IMR-90 (cell line): ENCODE measurements at regions not wholly inside any gene's neighbourhood (a gene's known extent, or its start where the extent isn't known, plus 50 kb on each side); places are given as distances from the start of the nearest gene placed in this dataset.
"Not testable (repeated sequence)": the region's sequence is repeated elsewhere in the genome, so short reads cannot be mapped to it uniquely, and the experiment has no call there.

Source experiments
- ATAC-seq: fragments of 200-7000 bp; cut with Tn5 transposase; 2 replicates; pipeline ENCODE4 v1.9.1; 2020; ENCODE audit warnings: low read depth, mild to moderate bottlenecking, moderate library complexity
- BruUV-seq: library from RNA; stranded (reverse); fragments of 400-500 nt; replicated peaks from 2 replicates; lab custom pipeline; 2021; lab: Mats Ljungman, UMichigan
- CTCF ChIA-PET: fragments of 300-600 bp; formaldehyde crosslinking; extraction: SDS; loops from one replicate; lab custom pipeline; 2021; ENCODE audit warnings: antibody characterized with exemption; lab: Yijun Ruan, JAX
- POLR2A ChIA-PET: fragments of 300-600 bp; sonication (Branson Sonifier 250); formaldehyde crosslinking; loops from one replicate; lab custom pipeline; 2022; ENCODE audit warnings: antibody characterized with exemption; ENCODE audit not compliant: unreplicated experiment; lab: Charles Lee
- DNase-seq: peaks from one replicate; pipeline ENCODE4 v3.0.0; 2013
- H2AFZ ChIP-seq: replicated peaks from 2 replicates; pipeline ENCODE3; 2013; ENCODE audit warnings: low read length, mild to moderate bottlenecking; ENCODE audit not compliant: poor library complexity
- H2AK5ac ChIP-seq: 2 replicates; pipeline ENCODE4 v1.6.1; 2013; ENCODE audit warnings: low read depth, low read length, inconsistent platforms
- H2AK9ac ChIP-seq: replicated peaks from 2 replicates; pipeline ENCODE3; 2013; ENCODE audit warnings: mild to moderate bottlenecking, low read depth, low read length, moderate library complexity; ENCODE audit not compliant: poor library complexity
- H2BK120ac ChIP-seq: 2 replicates; pipeline ENCODE4 v1.6.1; 2013; ENCODE audit warnings: low read depth, low read length, inconsistent platforms
- H2BK15ac ChIP-seq: 3 replicates; pipeline ENCODE4 v1.6.1; 2013; ENCODE audit warnings: low read depth, low read length, inconsistent platforms
- H2BK20ac ChIP-seq: 2 replicates; pipeline ENCODE4 v1.6.1; 2013; ENCODE audit warnings: low read depth, mild to moderate bottlenecking, inconsistent platforms, low read length, moderate library complexity
- H2BK5ac ChIP-seq: 2 replicates; pipeline ENCODE4 v1.6.1; 2013; ENCODE audit warnings: mild to moderate bottlenecking, low read depth, low read length, inconsistent platforms; ENCODE audit not compliant: poor library complexity, severe bottlenecking
- H3K14ac ChIP-seq: replicated peaks from 2 replicates; pipeline ENCODE4 v1.6.1; 2013; ENCODE audit warnings: low read depth, low read length, inconsistent platforms
- H3K18ac ChIP-seq: 2 replicates; pipeline ENCODE4 v1.6.1; 2013; ENCODE audit warnings: low read depth, low read length, control low read depth
- H3K23ac ChIP-seq: 2 replicates; pipeline ENCODE4 v1.6.1; 2013; ENCODE audit warnings: low read depth, low read length, inconsistent platforms
- H3K27ac ChIP-seq: 2 replicates; pipeline ENCODE4 v1.5.1; 2013; ENCODE audit warnings: mild to moderate bottlenecking, control low read depth, low read length; ENCODE audit not compliant: insufficient read depth
- H3K27me3 ChIP-seq: 2 replicates; pipeline ENCODE4 v1.6.1; 2013; ENCODE audit warnings: low read length; ENCODE audit not compliant: control insufficient read depth, insufficient read depth
- H3K36me3 ChIP-seq: 2 replicates; pipeline ENCODE4 v1.6.1; 2013; ENCODE audit warnings: low read length, mixed read lengths; ENCODE audit not compliant: control insufficient read depth, insufficient read depth
- H3K4ac ChIP-seq: 2 replicates; pipeline ENCODE4 v1.6.1; 2013; ENCODE audit warnings: low read depth, low read length, inconsistent platforms
- H3K4me1 ChIP-seq: 2 replicates; pipeline ENCODE4 v1.6.1; 2013; ENCODE audit warnings: low read length, mixed read lengths; ENCODE audit not compliant: control insufficient read depth, insufficient read depth
- H3K4me2 ChIP-seq: 2 replicates; pipeline ENCODE4 v1.6.1; 2013; ENCODE audit warnings: low read depth, mild to moderate bottlenecking, control low read depth, low read length, moderate library complexity
- H3K4me3 ChIP-seq: 2 replicates; pipeline ENCODE4 v1.5.1; 2013; ENCODE audit warnings: low read depth, mild to moderate bottlenecking, control low read depth, low read length, moderate library complexity; ENCODE audit not compliant: insufficient read depth
- H3K56ac ChIP-seq: 2 replicates; pipeline ENCODE4 v1.6.1; 2013; ENCODE audit warnings: low read length, inconsistent platforms; ENCODE audit not compliant: insufficient read depth; ENCODE audit errors: extremely low read depth
- H3K79me1 ChIP-seq, 2 experiments: 2 replicates each; pipeline ENCODE4 v1.6.1; 2013; ENCODE audit warnings: low read length in 2 of 2, inconsistent platforms in 1 of 2, low read depth in 1 of 2
- H3K9ac ChIP-seq: 2 replicates; pipeline ENCODE4 v1.6.1; 2013; ENCODE audit warnings: low read depth, low read length, control low read depth
- H3K9me1 ChIP-seq: 2 replicates; pipeline ENCODE4 v1.6.1; 2013; ENCODE audit warnings: low read length, inconsistent platforms; ENCODE audit not compliant: insufficient read depth
- H3K9me3 ChIP-seq: 2 replicates; pipeline ENCODE4 v1.6.1; 2013; ENCODE audit warnings: low read length; ENCODE audit not compliant: control insufficient read depth, insufficient read depth
- H4K20me1 ChIP-seq: 2 replicates; pipeline ENCODE4 v1.6.1; 2013; ENCODE audit warnings: low read length, inconsistent platforms; ENCODE audit not compliant: insufficient read depth
- H4K5ac ChIP-seq: 2 replicates; pipeline ENCODE4 v1.6.1; 2013; ENCODE audit warnings: mild to moderate bottlenecking, low read depth, low read length, control low read depth
- H4K8ac ChIP-seq, 2 experiments: 2 replicates each; pipeline ENCODE4 v1.6.1; 2013; ENCODE audit warnings: low read depth in 2 of 2, low read length in 2 of 2, control low read depth in 1 of 2, inconsistent platforms in 1 of 2
- H4K91ac ChIP-seq: 2 replicates; pipeline ENCODE4 v1.6.1; 2013; ENCODE audit warnings: low read depth, low read length, inconsistent platforms; ENCODE audit not compliant: insufficient read depth
- MAFK ChIP-seq: IDR thresholded peaks from 2 replicates; pipeline ENCODE4 v1.6.1; 2012; ENCODE audit warnings: low read depth, low read length, improper control_type of control experiment
- WGBS, 2 experiments: methylation state at CpG; one replicate each; pipeline versions ENCODE4 v1.1.5 to v1.1.7; 2013; ENCODE audit warnings: missing lambda C conversion rate in 2 of 2; ENCODE audit not compliant: insufficient read length in 1 of 2; ENCODE audit errors: extremely low coverage in 2 of 2; 5-methylcytosine and 5-hydroxymethylcytosine counted together
- dilution Hi-C: fragments of 300-500 bp; cut with HindIII; formaldehyde crosslinking; loops from one replicate; pipeline ENCODE4 v1.14.3; 2018; ENCODE audit warnings: low sequenced_read_pairs; ENCODE audit not compliant: unreplicated experiment
- in situ Hi-C: fragments of 300-500 bp; cut with MboI; formaldehyde crosslinking; loops from 3 replicates; pipeline ENCODE4 v1.14.3; 2019; ENCODE audit warnings: low sequenced_read_pairs, inconsistent platforms, mixed read lengths
- intact Hi-C: fragments of 100-400 bp; cut with micrococcal nuclease; formaldehyde crosslinking; loops from 2 replicates; pipeline ENCODE4 v1.10.0; 2022
- TF ChIP-seq, protein P1 (sequence below): conservative IDR thresholded peaks from 2 replicates; pipeline ENCODE4 v1.5.1; 2012; ENCODE audit warnings: mild to moderate bottlenecking, low read depth, low read length, improper control_type of control experiment

- ChIA-PET CTCF (no interaction called here), POLR2A (no interaction called here)
- Histone ChIP-seq H3K9ac (no peak overlapping the region), H2BK15ac (no peak overlapping the region), H2BK5ac (no peak overlapping the region), H3K9me3 (peaks cover 8% of the 10 kb centered on the region; the same call in 1 of the 2 replicates), H3K4ac (no peak overlapping the region), H2BK20ac (no peak overlapping the region), H3K9me1 (no peaks in the 10 kb centered on the region), H2BK120ac (no peak overlapping the region), H3K23ac (no peak overlapping the region), H2AFZ (no peak overlapping the region), H3K56ac (no peak overlapping the region), H3K36me3 (no peaks in the 10 kb centered on the region), H4K5ac (no peak overlapping the region), H2AK5ac (no peak overlapping the region), H3K27me3 (no peaks in the 10 kb centered on the region), H3K4me1 (no peaks in the 10 kb centered on the region), H3K79me1 (no peaks in the 10 kb centered on the region), H4K91ac (no peak overlapping the region), H4K8ac (no peak overlapping the region), H3K27ac (no peak overlapping the region), H3K4me3 (no peak overlapping the region), H3K14ac (no peak overlapping the region), H3K18ac (no peak overlapping the region), H3K4me2 (no peak overlapping the region), H4K20me1 (no peaks in the 10 kb centered on the region), H2AK9ac (no peak overlapping the region)
- ATAC-seq, result no peak
- no peak for TF ChIP-seq MAFK
- TF ChIP-seq, protein P1, sequence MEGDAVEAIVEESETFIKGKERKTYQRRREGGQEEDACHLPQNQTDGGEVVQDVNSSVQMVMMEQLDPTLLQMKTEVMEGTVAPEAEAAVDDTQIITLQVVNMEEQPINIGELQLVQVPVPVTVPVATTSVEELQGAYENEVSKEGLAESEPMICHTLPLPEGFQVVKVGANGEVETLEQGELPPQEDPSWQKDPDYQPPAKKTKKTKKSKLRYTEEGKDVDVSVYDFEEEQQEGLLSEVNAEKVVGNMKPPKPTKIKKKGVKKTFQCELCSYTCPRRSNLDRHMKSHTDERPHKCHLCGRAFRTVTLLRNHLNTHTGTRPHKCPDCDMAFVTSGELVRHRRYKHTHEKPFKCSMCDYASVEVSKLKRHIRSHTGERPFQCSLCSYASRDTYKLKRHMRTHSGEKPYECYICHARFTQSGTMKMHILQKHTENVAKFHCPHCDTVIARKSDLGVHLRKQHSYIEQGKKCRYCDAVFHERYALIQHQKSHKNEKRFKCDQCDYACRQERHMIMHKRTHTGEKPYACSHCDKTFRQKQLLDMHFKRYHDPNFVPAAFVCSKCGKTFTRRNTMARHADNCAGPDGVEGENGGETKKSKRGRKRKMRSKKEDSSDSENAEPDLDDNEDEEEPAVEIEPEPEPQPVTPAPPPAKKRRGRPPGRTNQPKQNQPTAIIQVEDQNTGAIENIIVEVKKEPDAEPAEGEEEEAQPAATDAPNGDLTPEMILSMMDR, result no peak
- dilution Hi-C loops (no loop called here), in situ Hi-C loops (no loop called here), intact Hi-C loops (no loop called here)
- no TSS peak for BruUV-seq
- DNase-seq, result no peak
- WGBS, 2 experiments, result 61% methylated on average over 6 of the region's 15 CpGs; no CpG with 5 or more reads in 1 of the 2 experiments
Measured at GRCh38 chr2:122570641-122571040, 815.2 kb downstream of the TSN start.

DNA sequence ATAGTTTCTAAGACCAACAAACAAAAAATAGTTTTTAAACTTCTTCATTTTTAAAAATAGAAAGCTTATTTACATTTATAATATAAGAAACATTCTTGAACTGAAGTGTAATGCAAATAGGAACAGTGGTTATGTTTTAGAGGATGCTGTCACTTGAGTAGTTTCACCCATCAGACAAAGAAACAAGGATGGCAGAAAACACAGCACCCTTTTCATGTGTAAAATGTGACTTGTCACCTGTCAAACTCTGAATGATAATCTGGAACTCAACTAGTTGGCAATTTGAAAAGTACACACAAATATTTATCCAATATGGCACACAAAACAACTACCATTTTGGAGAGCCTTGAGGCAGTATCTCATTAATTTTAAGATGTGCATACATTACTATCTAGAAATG, 816.0 kb downstream of the TSN start:
- intact Hi-C loops, BruUV-seq, H3K4me3 ChIP-seq, H2BK20ac ChIP-seq, H4K5ac ChIP-seq, H2AK9ac ChIP-seq, H4K8ac ChIP-seq, H2AFZ ChIP-seq, H4K91ac ChIP-seq, H2AK5ac ChIP-seq, H4K20me1 ChIP-seq, H3K9ac ChIP-seq, POLR2A ChIA-PET, H3K56ac ChIP-seq, H3K9me1 ChIP-seq, H3K4me1 ChIP-seq, H3K4ac ChIP-seq, H3K79me1 ChIP-seq, H3K14ac ChIP-seq, H3K27me3 ChIP-seq, dilution Hi-C loops, H3K18ac ChIP-seq, H2BK120ac ChIP-seq, H3K27ac ChIP-seq, H3K4me2 ChIP-seq, ATAC-seq, H3K23ac ChIP-seq, DNase-seq, CTCF ChIA-PET, H2BK5ac ChIP-seq, H2BK15ac ChIP-seq, in situ Hi-C loops, H3K36me3 ChIP-seq: not testable (repeated sequence)
- H3K9me3 ChIP-seq, result peaks cover 10% of the 10 kb centered on the region; the same call in 1 of the 2 replicates
